Tibial artery (tissue), 4 donors: ENCODE measurements at regions not wholly inside any gene's neighbourhood (a gene's known extent, or its start where the extent isn't known, plus 50 kb on each side); places are given as distances from the start of the nearest gene placed in this dataset.

Experiments
- DNase-seq, 2 donors: peaks; one replicate each; pipeline ENCODE4 v3.0.0-alpha.2; 2019
- H3K27ac ChIP-seq, 2 donors: fragments of 200-600 bp; sonication (generic) in 1 of 2; 1 replicate in 1 of 2; 2 replicates in 1 of 2; pipeline ENCODE4 v1.5.1; 2018 to 2019; ENCODE audit warnings: mild to moderate bottlenecking in 1 of 2
- H3K27me3 ChIP-seq, 2 donors: fragments of 200-600 bp; sonication (generic) in 1 of 2; one replicate each; pipeline versions ENCODE4 v1.5.1 to v1.6.0; 2016 to 2019
- H3K36me3 ChIP-seq, 3 donors: fragments of 200-600 bp; sonication (generic) in 2 of 3; one replicate each; pipeline ENCODE4 v1.5.1; 2016 to 2019; ENCODE audit warnings: mild to moderate bottlenecking in 2 of 3
- H3K4me1 ChIP-seq, 4 donors: fragments of 200-600 bp; sonication (generic) in 2 of 4; 1 replicate in 3 of 4; 2 replicates in 1 of 4; pipeline ENCODE4 v1.5.1; 2016 to 2019
- H3K4me3 ChIP-seq, 2 donors: fragments of 200-600 bp; sonication (generic) in 1 of 2; 1 replicate in 1 of 2; 2 replicates in 1 of 2; pipeline ENCODE4 v1.5.1; 2018 to 2019; ENCODE audit warnings: mild to moderate bottlenecking in 2 of 2
- H3K9me3 ChIP-seq, 3 donors: fragments of 200-600 bp; sonication (generic) in 1 of 3; one replicate each; pipeline ENCODE4 v1.5.1; 2016 to 2019
- CTCF ChIP-seq, 2 experiments: fragments of 200-600 bp in 1 of 2; fragments of 450-650 bp in 1 of 2; IDR thresholded peaks; one replicate each; pipeline ENCODE4 v1.5.1; 2017 to 2019; ENCODE audit warnings: antibody characterized with exemption in 2 of 2, mild to moderate bottlenecking in 1 of 2, moderate library complexity in 1 of 2
- intact Hi-C: fragments of 100-400 bp; cut with DNase I; formaldehyde crosslinking; loops from one replicate; pipeline ENCODE4 v1.15.0; 2023; ENCODE audit warnings: low total_unique reads

DNA sequence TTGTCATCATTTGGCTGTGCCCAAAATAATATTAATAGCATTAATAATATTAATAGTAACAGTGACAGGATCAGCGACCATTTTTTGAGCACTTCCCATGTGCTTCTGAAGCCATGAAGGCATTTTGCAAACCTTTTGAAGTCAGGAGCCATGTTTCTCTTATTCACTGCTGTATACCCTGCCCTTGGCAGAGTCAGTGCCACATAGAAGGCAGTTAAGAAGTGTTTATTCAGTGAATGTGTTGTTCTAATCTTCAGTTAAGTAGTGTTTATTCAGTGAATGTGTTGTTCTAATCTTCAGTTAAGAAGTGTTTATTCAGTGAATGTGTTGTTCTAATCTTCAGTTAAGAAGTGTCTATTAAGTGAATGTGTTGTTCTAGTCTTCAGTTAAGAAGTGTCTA lies 319.7 kb upstream of the NAV3 start:
- H3K36me3 ChIP-seq, result no peaks in the 10 kb centered on the region
- H3K9me3 ChIP-seq, result no peaks in the 10 kb centered on the region
- H3K4me1 ChIP-seq, result no peaks in the 10 kb centered on the region
- no peak for TF ChIP-seq CTCF (IDR thresholded peaks at IDR 0.05)
- no peaks in the 10 kb centered on the region for H3K27me3 ChIP-seq
- no peak for DNase-seq
- intact Hi-C loops, result no loop called here
- H3K27ac ChIP-seq, result no peak overlapping the region
- H3K4me3 ChIP-seq, result no peak overlapping the region

DNA sequence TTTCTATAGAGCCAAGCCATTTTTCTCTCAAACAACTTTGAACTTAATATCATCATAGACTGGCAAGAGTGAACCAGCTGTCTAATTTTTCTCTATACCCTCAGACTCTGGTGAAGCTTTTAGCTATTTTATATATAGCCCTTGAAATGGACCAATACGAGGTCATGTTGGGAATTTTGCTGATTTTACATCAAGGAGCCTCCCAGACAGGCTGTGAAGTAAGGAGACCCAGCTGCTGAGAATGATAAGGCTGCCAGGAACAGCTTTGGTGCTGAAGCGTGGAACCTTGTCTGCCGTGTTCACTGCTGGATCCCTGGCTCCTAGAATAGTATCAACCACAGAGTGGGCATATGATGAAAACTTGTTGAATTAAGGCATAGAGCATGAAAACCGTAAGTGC lies 326.2 kb upstream of the NAV3 start:
- no peak for DNase-seq
- no peaks in the 10 kb centered on the region for H3K4me1 ChIP-seq
- H3K4me3 ChIP-seq, result no peak overlapping the region
- no peak overlapping the region for H3K27ac ChIP-seq
- no peaks in the 10 kb centered on the region for H3K9me3 ChIP-seq
- H3K36me3 ChIP-seq, result no peaks in the 10 kb centered on the region
- intact Hi-C loops, result no loop called here
- no peaks in the 10 kb centered on the region for H3K27me3 ChIP-seq
- TF ChIP-seq CTCF (IDR thresholded peaks at IDR 0.05), result no peak

DNA sequence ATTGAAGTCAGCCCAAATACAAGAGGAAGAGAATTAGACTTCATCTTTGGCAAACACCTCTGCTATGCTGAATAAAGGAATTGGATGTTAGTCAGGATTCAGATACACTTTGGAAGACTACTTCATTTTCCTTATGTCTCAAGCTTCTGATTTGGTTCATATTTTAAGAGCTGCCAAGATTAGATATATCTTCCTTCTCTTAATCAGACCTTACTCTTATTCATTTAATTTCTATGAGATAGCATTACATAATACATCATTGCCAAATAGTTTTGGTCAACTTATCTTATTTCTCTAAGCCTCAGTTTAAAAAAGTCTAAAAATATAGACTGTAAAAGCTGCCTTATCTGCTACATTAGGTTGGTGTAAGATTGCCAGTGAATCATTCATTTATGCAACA lies 330.6 kb upstream of the NAV3 start:
- H3K4me3 ChIP-seq, result no peak overlapping the region
- no peak for TF ChIP-seq CTCF (IDR thresholded peaks at IDR 0.05)
- no peaks in the 10 kb centered on the region for H3K4me1 ChIP-seq
- DNase-seq, result no peak
- no peaks in the 10 kb centered on the region for H3K27me3 ChIP-seq
- intact Hi-C loops, result no loop called here
- H3K9me3 ChIP-seq, result no peaks in the 10 kb centered on the region
- H3K27ac ChIP-seq, result no peak overlapping the region
- H3K36me3 ChIP-seq, result no peaks in the 10 kb centered on the region

DNA sequence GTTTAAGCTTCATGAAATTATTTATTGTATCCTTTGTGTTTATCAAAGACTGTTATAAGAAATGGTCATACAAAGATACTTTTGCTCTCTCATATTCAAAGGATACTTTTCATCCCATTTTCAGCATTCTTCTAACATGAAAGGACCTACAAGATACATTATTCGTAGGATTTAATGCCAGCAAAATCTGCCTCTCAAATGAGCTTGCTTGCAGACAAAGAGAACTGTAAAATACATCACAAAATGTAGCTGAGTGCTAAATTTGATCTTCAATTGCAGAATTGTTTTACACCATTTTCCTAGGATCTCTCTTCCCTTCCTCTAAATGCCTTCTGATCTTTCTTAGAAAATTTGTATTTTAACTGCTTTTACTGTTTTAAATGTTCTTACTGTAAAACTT lies 333.0 kb upstream of the NAV3 start:
- Histone ChIP-seq H3K9me3 (no peaks in the 10 kb centered on the region), H3K4me1 (no peaks in the 10 kb centered on the region), H3K27ac (no peak overlapping the region), H3K36me3 (no peaks in the 10 kb centered on the region), H3K27me3 (no peaks in the 10 kb centered on the region), H3K4me3 (no peak overlapping the region)
- no peak for TF ChIP-seq CTCF (IDR thresholded peaks at IDR 0.05)
- intact Hi-C loops, result no loop called here
- no peak for DNase-seq

DNA sequence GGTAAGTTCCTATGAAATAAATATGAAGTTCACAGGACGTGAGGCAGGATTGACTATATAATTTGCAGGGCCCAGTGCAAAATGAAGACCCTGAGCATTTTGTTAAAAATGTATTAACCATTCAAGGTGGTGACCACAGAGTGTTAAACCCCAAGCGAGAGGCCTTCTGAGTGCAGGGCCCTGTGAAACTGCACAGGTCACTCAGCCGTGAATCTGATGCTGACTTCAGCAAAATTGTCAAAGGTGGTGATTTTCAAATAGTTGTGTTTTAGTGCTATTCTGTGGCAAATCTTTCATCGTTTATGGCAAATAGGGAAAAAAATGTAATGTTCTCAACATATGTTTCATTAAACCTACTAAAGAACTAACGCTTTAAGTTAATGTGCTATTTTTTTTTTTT lies 334.0 kb upstream of the NAV3 start:
- Histone ChIP-seq H3K27ac (no peak overlapping the region), H3K27me3 (no peaks in the 10 kb centered on the region), H3K4me3 (no peak overlapping the region), H3K9me3 (no peaks in the 10 kb centered on the region), H3K36me3 (no peaks in the 10 kb centered on the region), H3K4me1 (no peaks in the 10 kb centered on the region)
- DNase-seq, result no peak
- no peak for TF ChIP-seq CTCF (IDR thresholded peaks at IDR 0.05)
- intact Hi-C loops, result no loop called here

DNA sequence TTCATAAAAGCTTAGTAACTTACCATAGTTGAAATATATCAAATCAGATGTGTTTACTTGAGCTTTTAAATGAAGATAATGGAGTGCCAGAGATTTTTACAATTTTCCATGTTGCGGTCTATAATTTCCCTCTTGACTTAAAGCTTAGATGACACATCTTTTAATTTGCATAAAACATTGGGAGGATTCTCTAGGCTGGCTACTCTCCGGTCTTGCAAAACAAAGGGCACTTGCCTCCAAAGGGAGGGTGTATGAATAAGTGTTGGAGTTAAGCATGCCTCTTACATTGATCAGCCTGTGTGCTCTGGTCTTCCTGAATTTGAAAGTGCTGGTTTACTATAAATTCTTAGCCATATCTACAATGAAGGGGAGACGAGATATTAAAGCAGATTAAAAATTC lies 336.4 kb upstream of the NAV3 start:
- no peak for DNase-seq
- H3K4me3 ChIP-seq, result no peak overlapping the region
- no peaks in the 10 kb centered on the region for H3K4me1 ChIP-seq
- no peak overlapping the region for H3K27ac ChIP-seq
- H3K36me3 ChIP-seq, result no peaks in the 10 kb centered on the region
- no peaks in the 10 kb centered on the region for H3K9me3 ChIP-seq
- intact Hi-C loops, result no loop called here
- no peaks in the 10 kb centered on the region for H3K27me3 ChIP-seq
- TF ChIP-seq CTCF (IDR thresholded peaks at IDR 0.05), result no peak
